HG02623 (cell line): ENCODE measurements at regions not wholly inside any gene's neighbourhood (a gene's known extent, or its start where the extent isn't known, plus 50 kb on each side); places are given as distances from the start of the nearest gene placed in this dataset.

Source experiments
- ATAC-seq: cut with Tn5 transposase; IDR thresholded peaks from one replicate; pipeline ENCODE4 v1.9.1; 2021; ENCODE audit warnings: moderate library complexity; ENCODE audit not compliant: unreplicated experiment

DNA sequence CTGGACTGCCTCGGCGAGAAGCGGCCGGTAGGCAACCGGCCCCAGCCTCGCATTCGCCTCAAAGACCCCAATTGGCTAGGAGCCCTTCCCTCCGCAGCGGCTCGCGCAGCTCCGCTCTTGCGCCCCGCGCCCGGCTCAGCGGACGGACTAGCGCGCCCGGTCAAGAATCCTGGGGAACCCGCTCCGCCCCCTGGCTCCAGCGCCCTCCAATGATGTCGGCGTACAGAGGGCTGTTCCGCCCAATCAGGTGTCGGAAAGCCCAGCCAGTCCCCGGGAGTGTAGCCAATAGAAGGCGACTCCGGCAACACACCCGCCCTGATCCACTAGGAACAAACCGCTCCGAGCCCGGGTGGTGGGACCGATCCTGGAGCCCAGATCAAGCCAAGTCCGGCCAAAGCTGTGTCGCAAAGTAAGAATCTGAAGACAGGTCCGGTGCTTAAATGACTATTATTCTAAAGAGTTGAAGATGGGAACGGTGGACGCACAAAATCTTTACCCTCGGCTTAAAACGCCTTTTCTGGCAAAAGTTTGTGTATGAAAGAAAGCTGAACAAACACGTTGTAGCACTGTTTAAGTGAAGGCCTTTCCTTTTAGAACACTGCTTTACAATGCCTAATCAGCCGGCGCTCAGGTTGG lies 132.2 kb downstream of the OGFRL1 start:
- ATAC-seq: peak; percentile 96

DNA sequence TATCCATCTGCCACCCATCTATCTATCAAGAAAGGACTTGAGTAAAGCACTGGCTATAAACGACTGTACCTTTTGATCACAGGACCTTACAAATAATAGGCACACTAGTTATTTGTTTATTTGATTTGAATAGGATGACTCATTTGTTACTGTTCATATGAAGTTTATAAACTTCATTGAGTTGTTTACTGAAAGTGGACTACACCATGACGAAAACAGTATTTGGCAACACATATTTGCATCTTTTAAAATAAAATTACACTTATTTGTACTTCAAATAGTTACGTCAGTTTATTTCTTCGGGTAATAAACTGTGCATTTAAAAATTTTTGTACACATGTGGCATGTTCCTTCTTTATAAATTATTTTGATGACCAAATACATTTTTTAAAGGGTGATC lies 133.0 kb downstream of the OGFRL1 start:
- ATAC-seq: no peak

DNA sequence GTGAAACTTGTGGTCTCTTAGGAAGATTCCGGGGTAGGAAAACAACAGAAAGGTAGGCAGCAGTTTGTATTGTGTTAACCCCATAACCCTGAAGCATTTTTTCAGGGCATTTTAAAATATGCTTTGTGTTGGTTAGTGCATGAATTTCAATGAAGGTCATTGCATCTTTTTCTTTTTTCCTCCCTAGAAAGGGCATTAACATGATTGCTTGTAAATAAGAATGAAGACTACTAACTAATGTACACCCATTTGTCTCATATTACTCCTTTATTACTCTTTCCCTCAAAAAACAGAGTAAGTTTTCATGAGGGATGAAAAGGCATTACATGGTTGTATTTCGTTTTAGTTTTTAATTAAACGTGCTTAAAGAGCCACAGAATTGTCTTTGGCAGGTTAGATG lies 141.4 kb downstream of the OGFRL1 start:
- no peak for ATAC-seq

DNA sequence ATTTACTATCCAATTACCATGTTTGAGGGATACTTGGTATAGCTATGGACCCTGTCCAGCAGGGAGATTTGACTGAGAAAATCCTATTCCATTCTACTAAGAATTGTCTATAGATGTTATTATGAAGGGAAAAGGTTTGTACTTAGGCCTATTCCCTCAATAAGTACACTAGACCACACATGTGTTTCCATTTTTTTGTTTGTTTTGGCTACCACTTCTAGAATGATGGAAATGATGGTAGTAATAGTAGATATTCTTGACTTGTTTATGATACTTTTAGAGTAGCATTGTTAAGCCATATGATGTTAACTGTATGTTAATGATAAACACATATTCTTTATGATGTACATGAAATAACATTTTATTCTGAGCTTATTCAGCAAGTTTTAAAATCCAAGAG lies 144.8 kb downstream of the OGFRL1 start:
- no peak for ATAC-seq

DNA sequence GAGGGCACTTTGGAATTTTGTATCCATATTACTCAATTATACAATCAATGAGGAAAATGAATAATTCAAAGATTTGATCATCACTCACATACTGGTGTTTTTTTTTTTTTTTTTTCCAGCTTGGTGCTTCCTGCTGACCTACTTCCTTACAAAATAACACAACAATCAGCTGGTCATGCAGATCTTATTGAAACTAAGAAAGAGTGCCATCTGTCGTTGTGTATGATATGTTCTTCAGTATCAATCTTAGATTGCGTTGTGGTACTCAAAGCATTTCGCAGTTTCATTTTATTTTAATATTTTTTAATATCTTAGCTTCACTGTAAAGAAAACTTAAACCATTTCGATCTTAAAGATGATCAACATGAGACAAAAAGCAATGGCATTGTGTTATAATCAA lies 155.6 kb downstream of the OGFRL1 start:
- no peak for ATAC-seq

DNA sequence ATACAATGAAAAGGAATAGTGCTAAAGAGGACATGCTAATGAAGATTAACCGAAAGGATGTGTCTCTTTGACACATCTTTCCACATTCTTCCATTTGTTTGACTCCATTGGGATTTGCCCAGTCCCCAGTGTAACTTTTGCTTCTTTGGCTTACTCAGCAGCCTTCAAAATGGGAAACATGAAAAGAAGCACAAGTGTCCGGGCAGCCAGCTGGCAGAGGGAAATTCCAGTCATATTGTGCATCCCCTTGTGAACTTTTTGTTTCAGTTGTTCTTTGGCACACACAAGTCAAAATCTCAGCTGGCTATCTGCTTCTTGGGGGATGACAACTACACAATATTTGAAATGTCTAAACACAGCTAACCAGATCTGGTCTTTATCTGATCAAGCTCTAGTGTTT lies 157.4 kb downstream of the OGFRL1 start:
- no peak for ATAC-seq

DNA sequence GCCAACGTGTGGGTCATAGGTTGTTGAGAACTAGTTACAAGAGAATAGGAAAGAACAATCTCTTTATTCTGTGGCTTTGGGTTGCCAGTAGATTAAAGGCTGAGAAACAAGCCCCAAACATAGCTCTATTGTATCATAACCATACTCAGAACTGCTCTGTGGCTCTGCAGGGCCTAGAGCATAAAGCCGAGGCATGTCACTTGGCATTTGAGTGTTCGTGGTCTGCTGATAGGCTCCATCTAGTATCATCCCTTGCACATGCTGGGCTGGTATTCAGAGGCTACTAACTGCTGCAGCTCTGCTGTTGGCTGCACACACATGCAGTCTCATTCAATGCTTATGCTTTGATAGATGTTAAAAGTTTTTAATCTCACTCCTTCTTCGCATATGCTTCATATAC lies 157.9 kb downstream of the OGFRL1 start:
- no peak for ATAC-seq

DNA sequence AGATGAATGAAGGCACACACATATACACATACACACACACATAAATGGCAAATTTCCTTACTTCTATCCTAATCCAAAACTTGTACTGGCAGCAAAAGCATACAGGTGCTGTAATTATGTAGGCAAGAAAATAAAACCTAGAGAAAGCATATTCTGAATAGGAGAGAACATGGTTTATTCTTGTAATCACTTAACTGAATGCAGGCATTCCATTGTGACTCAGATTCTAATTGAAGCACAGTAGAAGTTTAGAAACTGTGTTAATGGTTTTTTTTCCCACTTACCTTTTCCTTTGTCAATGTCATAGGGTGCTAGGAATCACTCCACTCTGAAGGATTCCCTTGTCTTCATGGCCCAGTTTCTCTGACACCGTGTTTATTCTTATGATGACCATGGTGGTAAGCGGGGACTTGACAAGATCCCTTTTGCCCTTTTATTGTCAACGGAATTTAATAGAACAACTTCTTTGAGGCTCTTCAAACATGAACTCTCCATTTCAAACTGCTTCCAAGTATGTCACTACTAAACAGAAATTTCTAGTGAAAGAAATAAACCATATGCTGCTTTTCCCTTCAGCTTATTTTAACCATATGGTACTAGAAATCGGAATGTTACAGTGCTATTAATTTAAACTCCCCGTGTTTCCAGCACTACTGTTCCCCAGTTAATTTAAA lies 164.2 kb downstream of the OGFRL1 start:
- ATAC-seq: no peak

DNA sequence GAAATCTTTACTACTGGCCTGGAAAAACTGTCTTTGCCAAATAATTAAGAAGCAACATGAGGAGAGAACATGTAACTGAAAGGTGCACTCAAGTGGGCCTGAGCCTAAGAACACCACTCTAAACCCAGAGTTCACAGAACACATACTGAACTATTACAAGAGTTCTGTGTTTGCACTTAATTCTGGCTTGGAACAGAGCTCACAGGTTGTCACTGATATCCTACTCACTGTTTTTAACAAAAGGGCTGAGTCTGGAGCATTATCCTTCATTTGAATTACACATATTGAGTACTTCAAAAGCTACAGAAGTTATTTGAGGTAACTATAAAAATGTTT lies 164.7 kb downstream of the OGFRL1 start:
- no peak for ATAC-seq

DNA sequence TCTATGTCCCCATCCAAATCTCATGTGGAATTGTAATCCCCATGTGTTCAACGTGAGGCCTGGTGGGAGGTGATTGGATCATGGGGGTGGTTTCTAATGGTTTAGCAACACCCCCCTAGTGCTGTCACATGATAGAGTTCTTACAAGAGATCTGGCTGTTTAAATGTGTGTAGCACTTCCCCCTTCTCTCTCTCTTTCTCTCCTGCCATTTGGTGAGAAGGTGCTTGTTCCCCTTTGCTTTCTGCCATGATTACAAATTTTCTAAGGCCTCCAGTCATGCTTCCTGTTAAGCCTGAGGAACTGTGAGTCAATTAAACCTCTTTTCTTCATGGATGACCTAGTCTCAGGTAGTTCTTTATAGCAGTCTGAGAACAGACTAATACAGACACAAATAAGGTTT lies 165.4 kb downstream of the OGFRL1 start:
- no peak for ATAC-seq

DNA sequence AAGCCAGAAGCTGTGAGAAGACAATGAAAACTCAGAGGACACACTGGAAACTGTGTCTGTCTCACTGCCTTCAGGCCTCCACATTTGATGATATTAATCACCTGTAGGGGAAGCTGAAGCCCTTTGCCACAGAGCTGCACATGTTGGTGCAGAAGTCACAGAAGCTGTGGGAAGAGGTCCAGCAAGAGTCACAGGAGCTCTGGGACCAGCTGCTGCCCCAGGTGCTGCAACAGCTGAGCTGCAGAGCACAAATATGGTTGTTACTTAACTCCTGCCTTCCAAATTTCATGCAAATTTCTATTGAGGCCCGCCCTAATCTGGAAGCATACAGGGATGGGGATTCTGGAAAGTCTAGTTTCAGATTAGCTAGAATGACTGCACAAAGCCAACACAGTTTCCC lies 169.3 kb downstream of the OGFRL1 start:
- no peak for ATAC-seq

DNA sequence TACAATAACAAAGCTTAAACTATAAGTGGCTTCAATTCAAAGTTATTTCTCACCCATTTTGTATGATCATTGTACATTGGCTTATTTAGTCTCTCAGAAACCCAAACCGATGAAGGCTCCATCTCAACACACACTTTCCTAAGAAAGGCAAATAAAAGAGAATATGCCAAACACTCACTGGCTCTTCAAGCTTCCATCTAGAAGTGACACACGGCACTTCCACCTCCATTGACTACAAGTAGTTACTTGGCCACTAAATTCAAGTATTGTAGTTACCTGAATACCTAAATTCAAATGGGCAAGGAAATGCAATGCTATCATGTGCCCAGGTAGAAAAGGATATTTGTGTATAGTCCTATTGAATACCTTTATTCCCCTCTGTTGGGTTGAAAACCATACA lies 170.6 kb downstream of the OGFRL1 start:
- no peak for ATAC-seq

DNA sequence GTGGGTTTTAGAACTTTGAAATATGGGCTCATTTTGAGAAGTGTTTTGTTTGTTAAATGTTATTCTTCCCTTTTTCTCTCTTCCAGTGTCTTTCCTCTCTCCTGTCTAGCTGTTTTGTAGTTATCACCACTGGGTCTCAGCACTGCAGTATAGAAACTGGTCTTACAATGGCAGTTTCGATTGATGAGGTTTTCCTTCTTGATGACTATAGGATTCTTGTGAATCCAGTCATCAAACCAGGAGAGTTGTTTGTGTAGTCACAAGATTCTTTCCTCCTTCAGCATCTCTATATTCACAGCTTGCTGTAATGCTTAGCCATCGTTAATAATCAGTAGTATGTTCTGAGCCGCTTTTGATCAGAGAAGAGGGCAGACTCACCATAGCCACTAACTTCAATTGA lies 172.3 kb downstream of the OGFRL1 start:
- ATAC-seq: no peak

DNA sequence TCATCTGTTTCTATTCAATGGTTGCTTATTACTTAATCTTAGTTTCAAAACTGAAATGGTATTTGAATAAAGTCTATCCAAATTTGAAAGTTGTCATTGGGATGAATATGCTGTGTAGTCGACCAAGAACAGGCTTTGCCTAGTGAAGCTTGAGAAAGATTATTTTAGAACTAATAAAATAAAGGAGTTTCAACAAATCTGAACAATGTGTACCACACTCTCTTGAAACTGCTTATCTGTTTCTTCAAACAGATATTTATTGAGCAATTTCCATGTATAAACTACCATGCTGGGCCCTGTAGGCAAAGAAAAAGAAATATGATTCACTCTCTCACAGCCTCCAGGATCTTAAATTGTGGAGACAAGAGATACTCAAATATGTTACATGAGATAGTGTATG lies 174.4 kb downstream of the OGFRL1 start:
- no peak for ATAC-seq

DNA sequence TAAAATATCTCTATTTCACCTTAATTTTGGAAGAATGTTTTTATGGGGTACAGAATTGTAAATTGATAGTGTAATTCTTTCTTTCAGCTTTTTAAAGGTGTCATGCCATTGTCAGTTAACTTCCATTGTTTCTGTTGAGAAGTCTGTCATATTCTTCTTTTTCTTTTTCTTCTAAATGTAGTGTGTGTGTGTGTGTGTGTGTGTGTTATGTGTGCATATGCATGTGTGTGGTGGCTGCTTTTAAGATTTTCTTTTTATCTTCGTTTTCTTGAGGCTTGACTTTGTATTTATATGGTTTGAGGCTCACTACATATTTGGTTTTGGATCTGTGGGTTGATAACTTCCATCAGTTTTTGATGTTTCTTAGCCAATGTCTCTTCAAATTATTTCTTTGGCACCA lies 176.5 kb downstream of the OGFRL1 start:
- ATAC-seq: no peak

DNA sequence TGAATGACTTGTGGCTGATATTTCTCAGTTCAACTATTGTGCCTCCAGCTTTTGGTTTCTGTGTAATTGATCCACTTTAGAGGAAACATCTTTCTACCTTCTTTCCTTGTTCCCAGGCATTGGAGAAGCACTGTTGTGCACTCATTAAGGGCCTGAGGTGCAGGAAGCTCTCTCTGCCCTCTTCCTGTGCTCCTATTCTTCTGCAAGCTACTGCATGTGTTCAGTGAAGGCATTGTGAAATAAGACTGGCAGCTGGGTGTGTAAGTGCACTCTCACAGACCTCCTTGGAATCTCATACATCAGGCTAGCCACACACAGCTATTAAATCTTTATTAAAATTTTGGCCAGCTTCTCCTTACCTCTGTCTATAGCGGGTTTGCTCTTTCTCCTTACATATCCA lies 177.8 kb downstream of the OGFRL1 start:
- no peak for ATAC-seq

DNA sequence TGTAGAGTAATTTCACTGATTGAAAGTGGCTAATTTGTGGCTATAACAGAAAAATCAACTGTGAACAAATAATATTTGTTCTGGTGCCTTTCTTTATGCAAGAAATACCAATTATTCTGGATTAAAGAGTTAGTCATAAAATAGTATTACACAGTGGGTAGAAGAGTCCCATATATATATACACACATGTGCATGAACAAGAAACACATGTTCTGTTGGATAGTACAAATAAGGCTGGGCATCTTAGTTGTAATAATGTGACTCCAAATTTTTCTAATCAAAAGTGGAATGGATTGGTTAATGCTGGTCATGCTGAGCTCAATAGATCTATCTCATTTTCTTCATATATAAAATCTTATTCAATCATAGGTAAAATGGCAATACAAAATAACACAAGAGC lies 179.4 kb downstream of the OGFRL1 start:
- no peak for ATAC-seq

DNA sequence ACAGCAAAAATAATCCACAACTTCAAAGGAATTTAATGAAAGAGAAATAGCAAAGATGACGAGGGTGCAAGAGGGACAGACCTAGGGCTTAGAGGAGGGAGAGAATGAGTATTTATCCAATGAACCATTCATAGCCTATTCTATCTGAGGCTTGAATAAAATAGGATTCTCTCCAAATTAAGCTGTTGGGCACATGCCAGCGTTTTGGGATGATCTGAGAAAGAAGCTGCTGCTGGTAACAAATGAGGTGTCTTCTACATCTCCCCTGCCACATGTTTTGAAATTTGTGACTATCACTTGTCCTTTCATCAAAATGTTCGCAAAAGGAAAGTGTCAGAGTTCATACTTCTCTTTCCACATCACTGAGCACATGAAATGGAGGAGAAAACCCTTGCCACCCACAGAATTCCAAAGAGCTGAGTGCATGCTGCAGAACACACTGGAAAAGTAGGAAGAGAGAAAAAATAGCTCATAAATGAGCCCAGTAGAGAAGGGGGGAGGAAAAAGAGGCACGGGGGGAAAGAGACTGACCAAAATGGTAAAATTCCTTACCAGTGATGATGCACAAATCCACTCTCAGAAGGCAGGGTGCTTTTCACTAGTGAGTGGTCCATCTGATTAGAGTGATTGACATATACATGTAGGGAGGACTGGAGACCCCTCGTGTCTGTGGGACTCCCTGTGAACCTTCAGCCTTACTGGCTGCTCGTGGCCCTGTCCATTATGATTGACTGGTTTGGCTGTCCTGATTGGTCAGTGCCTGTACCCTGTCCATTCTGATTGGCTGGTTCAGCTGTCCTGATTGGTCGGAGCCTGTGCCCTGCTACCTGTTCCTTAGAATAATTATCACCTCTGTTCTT lies 180.5 kb downstream of the OGFRL1 start:
- ATAC-seq: no peak

DNA sequence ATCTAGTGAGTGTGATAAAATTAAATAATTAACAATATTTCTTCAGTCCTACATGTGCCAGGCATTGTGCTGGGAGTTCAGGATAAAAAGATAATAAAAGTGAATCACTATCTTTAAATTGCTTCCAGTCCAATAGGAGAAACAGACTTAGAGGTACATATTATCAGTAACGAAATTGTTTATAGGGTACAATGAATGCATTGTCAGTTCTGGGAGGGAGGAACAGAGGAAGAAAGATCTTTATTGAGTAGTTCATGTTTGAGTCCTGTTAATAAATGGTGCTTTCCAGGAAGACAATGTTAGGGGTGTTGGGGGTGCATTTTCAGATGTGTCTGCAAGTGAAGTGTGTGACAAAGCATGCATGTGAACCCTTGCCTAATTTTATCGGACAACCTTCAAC lies 183.1 kb downstream of the OGFRL1 start:
- ATAC-seq: no peak

DNA sequence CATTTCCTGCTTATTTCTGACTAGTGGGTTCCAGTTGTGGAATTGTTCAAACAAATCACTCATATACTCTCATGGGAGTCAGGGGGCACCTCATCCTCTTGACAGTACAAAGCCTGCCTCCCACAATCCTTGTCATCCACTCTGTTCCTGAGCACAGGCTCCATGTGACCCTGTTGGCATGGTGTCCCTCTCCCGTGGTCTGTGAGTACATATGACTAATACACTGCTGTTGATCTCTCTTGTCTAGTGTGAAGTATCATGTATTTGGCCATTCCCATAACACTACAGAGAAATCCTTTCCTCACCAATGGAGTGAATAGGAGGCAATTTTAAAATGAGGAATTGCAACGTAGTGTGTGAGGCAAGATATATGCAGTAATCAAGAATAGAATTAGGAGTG lies 185.3 kb downstream of the OGFRL1 start:
- ATAC-seq: no peak

DNA sequence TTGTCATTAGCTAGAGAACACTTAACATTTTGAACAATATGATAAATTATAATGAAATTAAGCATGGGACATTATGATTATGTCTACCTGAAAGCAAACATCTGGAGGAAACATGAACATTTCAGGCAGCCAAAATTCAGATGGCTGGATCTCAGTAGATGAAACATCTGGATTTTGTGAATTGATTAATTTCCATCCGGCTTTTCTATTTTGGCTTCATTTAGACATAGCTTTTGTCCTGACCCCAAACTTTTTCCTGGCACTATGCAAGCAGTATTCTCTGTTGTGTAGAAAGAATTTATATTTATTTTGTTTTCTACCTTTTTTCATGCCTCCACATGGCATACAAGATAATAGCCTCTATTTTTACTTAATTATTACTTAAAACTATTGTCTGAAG lies 186.3 kb downstream of the OGFRL1 start:
- no peak for ATAC-seq

DNA sequence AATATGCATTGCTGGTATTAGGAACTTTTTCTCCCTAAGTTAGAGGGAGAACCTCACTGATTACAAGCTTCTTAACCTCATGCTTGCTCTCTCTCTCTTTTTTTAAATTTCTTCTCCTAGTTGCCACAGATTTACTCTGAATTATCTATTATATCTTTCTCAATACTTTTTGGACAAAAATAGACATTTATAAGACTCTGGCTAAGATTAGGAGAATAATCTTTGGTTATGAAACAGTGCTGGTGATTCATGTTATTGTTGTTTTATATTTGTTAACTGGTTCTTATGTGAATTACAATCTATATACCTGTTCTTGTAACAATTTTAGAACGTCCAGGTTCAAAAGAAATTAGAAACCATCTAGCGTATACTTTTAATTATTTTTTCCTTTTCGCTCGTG lies 187.8 kb downstream of the OGFRL1 start:
- no peak for ATAC-seq
